ENCODE measurements at regions not wholly inside any gene's neighbourhood (a gene's known extent, or its start where the extent isn't known, plus 50 kb on each side); places are given as distances from the start of the nearest gene placed in this dataset.
"Not testable (repeated sequence)": the region's sequence is repeated elsewhere in the genome, so short reads cannot be mapped to it uniquely, and the experiment has no call there.

- H3K27ac ChIP-seq: no peak overlapping the region
- no peaks in the 10 kb centered on the region for H3K36me3 ChIP-seq
- no peaks in the 10 kb centered on the region for H3K27me3 ChIP-seq
- H3K4me3 ChIP-seq: no peak overlapping the region
- H3K9me3 ChIP-seq (replicated peaks): no peaks in the 10 kb centered on the region
- DNase-seq: no peak
- H3K4me1 ChIP-seq: no peaks in the 10 kb centered on the region
These were observed 173.1 kb downstream of the TMEM47 start for GRCh38 chrX:34483980-34484379.

- no peak for DNase-seq
- Histone ChIP-seq H3K36me3 (no peaks in the 10 kb centered on the region), H3K27ac (no peak overlapping the region), H3K27me3 (no peaks in the 10 kb centered on the region), H3K9me3 (replicated peaks) (no peaks in the 10 kb centered on the region), H3K4me3 (no peak overlapping the region), H3K4me1 (no peaks in the 10 kb centered on the region)
These were observed 186.6 kb downstream of the TMEM47 start for GRCh38 chrX:34470507-34470906.

- DNase-seq: no peak
These were observed 189.6 kb downstream of the TMEM47 start for GRCh38 chrX:34467437-34467836.

GRCh38 chrX:34463220-34463619, 193.9 kb downstream of the TMEM47 start:
- H3K27ac ChIP-seq; H3K27me3 ChIP-seq; DNase-seq; H3K36me3 ChIP-seq; H3K4me1 ChIP-seq; H3K9me3 ChIP-seq (replicated peaks); H3K4me3 ChIP-seq: not testable (repeated sequence)

More at GRCh38 chrX:34467437-34467836, 189.6 kb downstream of the TMEM47 start:
- no peaks in the 10 kb centered on the region for H3K9me3 ChIP-seq (replicated peaks)
- H3K27me3 ChIP-seq: no peaks in the 10 kb centered on the region
- H3K36me3 ChIP-seq: no peaks in the 10 kb centered on the region
- H3K4me3 ChIP-seq: no peak overlapping the region
- no peak overlapping the region for H3K27ac ChIP-seq
- no peaks in the 10 kb centered on the region for H3K4me1 ChIP-seq

- not testable (repeated sequence) for H3K27ac ChIP-seq; H3K4me3 ChIP-seq; DNase-seq; H3K27me3 ChIP-seq; H3K4me1 ChIP-seq; H3K36me3 ChIP-seq; H3K9me3 ChIP-seq (replicated peaks)
These were observed 199.2 kb downstream of the TMEM47 start for GRCh38 chrX:34457850-34458249.

GRCh38 chrX:34437586-34437985, 219.5 kb downstream of the TMEM47 start:
- no peak overlapping the region for H3K4me3 ChIP-seq
- H3K36me3 ChIP-seq: no peaks in the 10 kb centered on the region
- no peaks in the 10 kb centered on the region for H3K4me1 ChIP-seq
- H3K9me3 ChIP-seq (replicated peaks): no peaks in the 10 kb centered on the region
- H3K27me3 ChIP-seq: no peaks in the 10 kb centered on the region
- DNase-seq: no peak
- no peak overlapping the region for H3K27ac ChIP-seq

GRCh38 chrX:34426334-34426733, 230.8 kb downstream of the TMEM47 start:
- Histone ChIP-seq H3K4me1 (no peaks in the 10 kb centered on the region), H3K36me3 (no peaks in the 10 kb centered on the region), H3K9me3 (replicated peaks) (no peaks in the 10 kb centered on the region), H3K27ac (no peak overlapping the region), H3K4me3 (no peak overlapping the region), H3K27me3 (no peaks in the 10 kb centered on the region)
- peak in 1 of 2 experiments; percentile 0 for DNase-seq

GRCh38 chrX:34406580-34406979, 250.5 kb downstream of the TMEM47 start:
- no peak for DNase-seq
- H3K4me1 ChIP-seq: no peaks in the 10 kb centered on the region
- no peaks in the 10 kb centered on the region for H3K27me3 ChIP-seq
- no peak overlapping the region for H3K27ac ChIP-seq
- H3K4me3 ChIP-seq: no peak overlapping the region
- no peaks in the 10 kb centered on the region for H3K9me3 ChIP-seq (replicated peaks)
- H3K36me3 ChIP-seq: no peaks in the 10 kb centered on the region

GRCh38 chrX:34404386-34405070, 252.6 kb downstream of the TMEM47 start:
- Histone ChIP-seq H3K4me3 (no peak overlapping the region), H3K36me3 (no peaks in the 10 kb centered on the region), H3K9me3 (replicated peaks) (no peaks in the 10 kb centered on the region), H3K27ac (no peak overlapping the region), H3K4me1 (no peaks in the 10 kb centered on the region), H3K27me3 (no peaks in the 10 kb centered on the region)
- no peak for DNase-seq

GRCh38 chrX:34401411-34401810, 255.7 kb downstream of the TMEM47 start:
- H3K27ac ChIP-seq: no peak overlapping the region
- H3K9me3 ChIP-seq (replicated peaks): no peaks in the 10 kb centered on the region
- no peaks in the 10 kb centered on the region for H3K36me3 ChIP-seq
- no peaks in the 10 kb centered on the region for H3K27me3 ChIP-seq
- no peak for DNase-seq
- no peak overlapping the region for H3K4me3 ChIP-seq
- H3K4me1 ChIP-seq: no peaks in the 10 kb centered on the region

GRCh38 chrX:34382416-34382815, 250.3 kb upstream of the FAM47A start:
- no peaks in the 10 kb centered on the region for H3K27me3 ChIP-seq
- no peak overlapping the region for H3K4me3 ChIP-seq
- no peaks in the 10 kb centered on the region for H3K9me3 ChIP-seq (replicated peaks)
- no peak overlapping the region for H3K27ac ChIP-seq
- H3K36me3 ChIP-seq: no peaks in the 10 kb centered on the region
- DNase-seq: no peak
- no peaks in the 10 kb centered on the region for H3K4me1 ChIP-seq

- H3K27ac ChIP-seq: no peak overlapping the region
- no peak for DNase-seq
- no peaks in the 10 kb centered on the region for H3K27me3 ChIP-seq
- no peaks in the 10 kb centered on the region for H3K36me3 ChIP-seq
- no peak overlapping the region for H3K4me3 ChIP-seq
- no peaks in the 10 kb centered on the region for H3K4me1 ChIP-seq
- no peaks in the 10 kb centered on the region for H3K9me3 ChIP-seq (replicated peaks)
These were observed 249.1 kb upstream of the FAM47A start for GRCh38 chrX:34381241-34381640.

- Histone ChIP-seq H3K4me1 (no peaks in the 10 kb centered on the region), H3K36me3 (no peaks in the 10 kb centered on the region), H3K27me3 (no peaks in the 10 kb centered on the region), H3K4me3 (no peak overlapping the region), H3K9me3 (replicated peaks) (no peaks in the 10 kb centered on the region), H3K27ac (no peak overlapping the region)
- DNase-seq: no peak
These were observed 247.8 kb upstream of the FAM47A start for GRCh38 chrX:34379891-34380290.

- no peaks in the 10 kb centered on the region for H3K4me1 ChIP-seq
- H3K36me3 ChIP-seq: no peaks in the 10 kb centered on the region
- DNase-seq: no peak
- no peak overlapping the region for H3K27ac ChIP-seq
- H3K9me3 ChIP-seq (replicated peaks): no peaks in the 10 kb centered on the region
- H3K27me3 ChIP-seq: no peaks in the 10 kb centered on the region
- H3K4me3 ChIP-seq: no peak overlapping the region
These were observed 245.5 kb upstream of the FAM47A start for GRCh38 chrX:34377645-34378044.

- no peak overlapping the region for H3K4me3 ChIP-seq
- DNase-seq: no peak
- H3K27me3 ChIP-seq: no peaks in the 10 kb centered on the region
- no peak overlapping the region for H3K27ac ChIP-seq
- no peaks in the 10 kb centered on the region for H3K9me3 ChIP-seq (replicated peaks)
- H3K4me1 ChIP-seq: no peaks in the 10 kb centered on the region
- H3K36me3 ChIP-seq: no peaks in the 10 kb centered on the region
These were observed 239.6 kb upstream of the FAM47A start for GRCh38 chrX:34371754-34372153.

GRCh38 chrX:34365471-34365870, 233.4 kb upstream of the FAM47A start:
- Histone ChIP-seq H3K4me3 (no peak overlapping the region), H3K4me1 (no peaks in the 10 kb centered on the region), H3K36me3 (no peaks in the 10 kb centered on the region), H3K27ac (no peak overlapping the region), H3K9me3 (replicated peaks) (no peaks in the 10 kb centered on the region), H3K27me3 (no peaks in the 10 kb centered on the region)
- peak in 1 of 2 experiments; percentile 25 for DNase-seq
